ENCODE measurements at regions not wholly inside any gene's neighbourhood (a gene's known extent, or its start where the extent isn't known, plus 50 kb on each side); places are given as distances from the start of the nearest gene placed in this dataset.

GRCh38 chr11:29847219-29847618 lies 169.6 kb downstream of the KCNA4 start:
- TF ChIP-seq YY1 (IDR thresholded peaks at IDR 0.05; ENCODE audit: low read depth) (no peak), FOXM1 (IDR thresholded peaks at IDR 0.05; ENCODE audit: borderline replicate concordance, low read depth) (no peak), TEAD4 (IDR thresholded peaks at IDR 0.05) (no peak), USF1 (IDR thresholded peaks at IDR 0.05) (no peak), RAD21 (IDR thresholded peaks at IDR 0.05; ENCODE audit: low read depth) (no peak), CEBPB (IDR thresholded peaks at IDR 0.05) (no peak), CREB1 (IDR thresholded peaks at IDR 0.05; ENCODE audit: low read depth) (no peak), NFIC (IDR thresholded peaks at IDR 0.05) (no peak)
- TF ChIP-seq, protein P1, sequence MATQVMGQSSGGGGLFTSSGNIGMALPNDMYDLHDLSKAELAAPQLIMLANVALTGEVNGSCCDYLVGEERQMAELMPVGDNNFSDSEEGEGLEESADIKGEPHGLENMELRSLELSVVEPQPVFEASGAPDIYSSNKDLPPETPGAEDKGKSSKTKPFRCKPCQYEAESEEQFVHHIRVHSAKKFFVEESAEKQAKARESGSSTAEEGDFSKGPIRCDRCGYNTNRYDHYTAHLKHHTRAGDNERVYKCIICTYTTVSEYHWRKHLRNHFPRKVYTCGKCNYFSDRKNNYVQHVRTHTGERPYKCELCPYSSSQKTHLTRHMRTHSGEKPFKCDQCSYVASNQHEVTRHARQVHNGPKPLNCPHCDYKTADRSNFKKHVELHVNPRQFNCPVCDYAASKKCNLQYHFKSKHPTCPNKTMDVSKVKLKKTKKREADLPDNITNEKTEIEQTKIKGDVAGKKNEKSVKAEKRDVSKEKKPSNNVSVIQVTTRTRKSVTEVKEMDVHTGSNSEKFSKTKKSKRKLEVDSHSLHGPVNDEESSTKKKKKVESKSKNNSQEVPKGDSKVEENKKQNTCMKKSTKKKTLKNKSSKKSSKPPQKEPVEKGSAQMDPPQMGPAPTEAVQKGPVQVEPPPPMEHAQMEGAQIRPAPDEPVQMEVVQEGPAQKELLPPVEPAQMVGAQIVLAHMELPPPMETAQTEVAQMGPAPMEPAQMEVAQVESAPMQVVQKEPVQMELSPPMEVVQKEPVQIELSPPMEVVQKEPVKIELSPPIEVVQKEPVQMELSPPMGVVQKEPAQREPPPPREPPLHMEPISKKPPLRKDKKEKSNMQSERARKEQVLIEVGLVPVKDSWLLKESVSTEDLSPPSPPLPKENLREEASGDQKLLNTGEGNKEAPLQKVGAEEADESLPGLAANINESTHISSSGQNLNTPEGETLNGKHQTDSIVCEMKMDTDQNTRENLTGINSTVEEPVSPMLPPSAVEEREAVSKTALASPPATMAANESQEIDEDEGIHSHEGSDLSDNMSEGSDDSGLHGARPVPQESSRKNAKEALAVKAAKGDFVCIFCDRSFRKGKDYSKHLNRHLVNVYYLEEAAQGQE (IDR thresholded peaks at IDR 0.05; ENCODE audit: low read depth), result no peak
- TF ChIP-seq, protein P2, sequence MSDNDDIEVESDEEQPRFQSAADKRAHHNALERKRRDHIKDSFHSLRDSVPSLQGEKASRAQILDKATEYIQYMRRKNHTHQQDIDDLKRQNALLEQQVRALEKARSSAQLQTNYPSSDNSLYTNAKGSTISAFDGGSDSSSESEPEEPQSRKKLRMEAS (IDR thresholded peaks at IDR 0.05), result no peak

GRCh38 chr11:29844701-29845379 lies 172.0 kb downstream of the KCNA4 start:
- TF ChIP-seq EGR1 (IDR thresholded peaks at IDR 0.05) (no peak), CEBPB (IDR thresholded peaks at IDR 0.05) (no peak), FOXM1 (IDR thresholded peaks at IDR 0.05; ENCODE audit: borderline replicate concordance, low read depth) (no peak), TAF1 (IDR thresholded peaks at IDR 0.05; ENCODE audit: low read depth) (no peak), CREB1 (IDR thresholded peaks at IDR 0.05; ENCODE audit: low read depth) (no peak), YY1 (IDR thresholded peaks at IDR 0.05; ENCODE audit: low read depth) (no peak), RAD21 (IDR thresholded peaks at IDR 0.05; ENCODE audit: low read depth) (no peak)
- TF ChIP-seq, protein P2 (IDR thresholded peaks at IDR 0.05), result no peak
- TF ChIP-seq, protein P1 (IDR thresholded peaks at IDR 0.05; ENCODE audit: low read depth), result no peak

GRCh38 chr11:29844031-29844430 lies 172.8 kb downstream of the KCNA4 start:
- TF ChIP-seq EGR1 (IDR thresholded peaks at IDR 0.05) (no peak), USF1 (IDR thresholded peaks at IDR 0.05) (no peak), TCF12 (IDR thresholded peaks at IDR 0.05; ENCODE audit: low read depth) (no peak), TAF1 (IDR thresholded peaks at IDR 0.05; ENCODE audit: low read depth) (no peak), ZBTB7A (IDR thresholded peaks at IDR 0.05; ENCODE audit: low read depth) (no peak), NFIC (IDR thresholded peaks at IDR 0.05) (no peak), YY1 (IDR thresholded peaks at IDR 0.05; ENCODE audit: low read depth) (no peak), RAD21 (IDR thresholded peaks at IDR 0.05; ENCODE audit: low read depth) (no peak), EP300 (IDR thresholded peaks at IDR 0.05; ENCODE audit: borderline replicate concordance) (no peak), FOXM1 (IDR thresholded peaks at IDR 0.05; ENCODE audit: borderline replicate concordance, low read depth) (no peak), TEAD4 (IDR thresholded peaks at IDR 0.05) (no peak), CEBPB (IDR thresholded peaks at IDR 0.05) (no peak), CREB1 (IDR thresholded peaks at IDR 0.05; ENCODE audit: low read depth) (no peak)
- TF ChIP-seq, protein P1 (IDR thresholded peaks at IDR 0.05; ENCODE audit: low read depth), result no peak
- TF ChIP-seq, protein P2 (IDR thresholded peaks at IDR 0.05), result no peak

- TF ChIP-seq, protein P1 (IDR thresholded peaks at IDR 0.05; ENCODE audit: low read depth), result no peak
- no peak for TF ChIP-seq EGR1 (IDR thresholded peaks at IDR 0.05)
- no peak for TF ChIP-seq USF1 (IDR thresholded peaks at IDR 0.05)
- no peak for TF ChIP-seq YY1 (IDR thresholded peaks at IDR 0.05; ENCODE audit: low read depth)
- TF ChIP-seq, protein P2 (IDR thresholded peaks at IDR 0.05), result no peak
- TF ChIP-seq TEAD4 (IDR thresholded peaks at IDR 0.05), result no peak
- TF ChIP-seq EP300 (IDR thresholded peaks at IDR 0.05; ENCODE audit: borderline replicate concordance), result no peak
- TF ChIP-seq RAD21 (IDR thresholded peaks at IDR 0.05; ENCODE audit: low read depth), result no peak
- TF ChIP-seq CREB1 (IDR thresholded peaks at IDR 0.05; ENCODE audit: low read depth), result no peak
- no peak for TF ChIP-seq CEBPB (IDR thresholded peaks at IDR 0.05)
- TF ChIP-seq TAF1 (IDR thresholded peaks at IDR 0.05; ENCODE audit: low read depth), result no peak
- TF ChIP-seq FOXM1 (IDR thresholded peaks at IDR 0.05; ENCODE audit: borderline replicate concordance, low read depth), result no peak
- TF ChIP-seq TCF12 (IDR thresholded peaks at IDR 0.05; ENCODE audit: low read depth), result no peak
- TF ChIP-seq ZBTB7A (IDR thresholded peaks at IDR 0.05; ENCODE audit: low read depth), result no peak
- no peak for TF ChIP-seq NFIC (IDR thresholded peaks at IDR 0.05)
Observed at GRCh38 chr11:29842061-29842460, 174.8 kb downstream of the KCNA4 start.

All from Ishikawa (cell line).